Fibroblast of the conjunctiva (primary cell): ENCODE measurements at regions not wholly inside any gene's neighbourhood (a gene's known extent, or its start where the extent isn't known, plus 50 kb on each side); places are given as distances from the start of the nearest gene placed in this dataset.
"Not testable (repeated sequence)": the region's sequence is repeated elsewhere in the genome, so short reads cannot be mapped to it uniquely, and the experiment has no call there.

Experiments used
- DNase-seq: peaks from one replicate; pipeline ENCODE4 v3.0.0-alpha.2; 2010; ENCODE audit warnings: low read depth

DNA sequence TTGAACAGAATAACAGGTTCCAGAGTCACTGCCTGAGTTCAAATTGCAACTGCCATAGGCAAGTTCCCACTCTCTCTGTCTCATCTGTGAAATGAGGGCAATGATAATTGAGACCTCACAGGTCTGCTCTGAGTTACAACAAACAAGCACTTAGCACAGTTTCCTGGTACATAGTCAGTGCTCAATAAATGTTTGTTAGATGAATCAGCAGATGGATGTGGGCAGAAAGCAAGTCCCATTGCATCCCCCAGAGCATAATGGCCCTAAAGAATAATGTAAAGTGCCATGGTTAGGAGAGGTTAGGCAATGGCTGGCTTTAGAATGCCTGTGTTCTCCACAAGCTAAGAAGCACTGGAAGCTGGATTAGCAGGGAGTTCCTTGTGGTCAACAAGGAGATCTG is 136.5 kb upstream of the LARP1 start:
- DNase-seq, result no peak

GRCh38 chr5:154614595-154614994 is 136.6 kb upstream of the HAND1 start:
- DNase-seq, result no peak

DNA sequence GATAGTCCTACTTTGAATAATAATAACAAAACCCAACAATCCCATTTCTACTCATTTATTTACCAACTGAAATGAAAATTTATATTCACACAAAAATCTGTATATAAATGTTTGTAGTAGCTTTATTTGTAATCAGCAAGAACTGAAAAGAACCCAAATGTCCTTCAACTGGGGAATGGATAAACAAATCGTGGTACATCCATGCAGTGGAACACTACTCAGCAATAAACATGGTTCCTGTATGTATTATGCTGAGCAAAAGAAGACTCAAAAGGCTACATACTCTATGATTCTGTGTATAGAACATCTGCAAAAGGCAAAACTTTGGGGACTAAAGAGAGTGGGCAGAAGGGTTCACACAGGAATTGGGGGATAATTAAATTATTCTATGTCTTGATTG is 136.1 kb upstream of the HAND1 start:
- no peak for DNase-seq

DNA sequence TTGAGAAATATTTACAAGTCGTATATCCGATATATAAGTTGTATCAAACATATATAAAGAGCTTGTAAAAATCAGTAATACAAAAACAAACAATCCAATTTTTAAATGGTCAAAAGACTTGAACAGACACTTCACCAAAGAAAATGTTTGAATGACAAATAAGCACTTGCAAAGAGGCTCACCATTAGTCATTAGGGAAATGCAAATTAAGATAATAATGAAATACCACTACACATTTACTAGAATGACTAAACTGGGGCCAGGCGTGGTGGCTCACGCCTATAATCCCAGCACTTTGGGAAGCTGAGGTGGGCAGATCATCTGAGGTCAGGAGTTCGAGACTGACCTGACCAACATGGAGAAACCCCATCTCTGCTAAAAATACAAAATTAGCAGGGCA is 134.6 kb upstream of the HAND1 start:
- DNase-seq, result no peak

- DNase-seq, result no peak
Measured at GRCh38 chr5:154611341-154611767, 133.3 kb upstream of the HAND1 start.

DNA sequence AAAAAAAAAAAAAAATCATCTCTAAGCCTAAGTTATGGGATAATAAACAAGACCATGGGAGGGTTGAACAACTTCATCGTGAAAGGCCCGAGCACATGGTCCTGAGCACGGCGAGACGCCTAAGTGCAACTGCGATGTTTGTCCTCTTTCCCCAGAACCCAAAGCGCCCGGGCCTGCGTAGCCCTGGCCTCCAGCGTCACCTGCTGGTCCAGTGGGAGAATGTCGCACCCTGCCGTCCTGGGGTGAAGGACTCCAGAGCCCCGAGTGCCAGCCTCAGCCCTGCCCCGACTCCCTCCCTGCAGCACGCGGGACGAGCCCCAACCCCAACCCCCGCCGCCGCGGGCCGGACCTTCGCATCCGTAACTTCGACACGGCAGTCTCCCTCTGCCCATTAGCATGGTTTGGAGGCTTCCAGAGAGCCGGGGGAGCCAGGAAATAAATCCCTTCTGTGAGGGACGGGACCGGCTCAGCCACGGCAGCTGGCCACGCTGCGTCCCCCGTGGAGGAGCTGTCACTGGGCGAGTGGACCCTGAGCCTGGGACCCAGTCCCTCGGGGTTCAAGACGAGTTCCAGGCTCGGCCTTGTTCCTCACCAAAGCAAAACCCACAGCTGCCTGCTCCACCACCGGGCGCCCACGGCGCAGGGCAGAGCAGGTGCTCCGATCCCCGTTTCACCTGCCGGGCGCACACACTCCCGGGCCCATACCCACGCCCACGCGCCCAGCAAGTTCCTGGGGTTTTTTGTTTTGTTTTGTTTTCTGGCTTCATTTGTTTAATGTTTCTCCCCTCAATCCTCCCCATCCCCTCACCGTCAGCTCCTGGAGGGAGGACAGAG is 132.5 kb upstream of the HAND1 start:
- DNase-seq, result peak; percentile 55

- DNase-seq, result no peak
Measured at GRCh38 chr5:154609251-154609650, 131.2 kb upstream of the HAND1 start.

- no peak for DNase-seq
Measured at GRCh38 chr5:154608531-154609011, 130.5 kb upstream of the HAND1 start.

- DNase-seq, result no peak
Measured at GRCh38 chr5:154607746-154608145, 129.7 kb upstream of the HAND1 start.

DNA sequence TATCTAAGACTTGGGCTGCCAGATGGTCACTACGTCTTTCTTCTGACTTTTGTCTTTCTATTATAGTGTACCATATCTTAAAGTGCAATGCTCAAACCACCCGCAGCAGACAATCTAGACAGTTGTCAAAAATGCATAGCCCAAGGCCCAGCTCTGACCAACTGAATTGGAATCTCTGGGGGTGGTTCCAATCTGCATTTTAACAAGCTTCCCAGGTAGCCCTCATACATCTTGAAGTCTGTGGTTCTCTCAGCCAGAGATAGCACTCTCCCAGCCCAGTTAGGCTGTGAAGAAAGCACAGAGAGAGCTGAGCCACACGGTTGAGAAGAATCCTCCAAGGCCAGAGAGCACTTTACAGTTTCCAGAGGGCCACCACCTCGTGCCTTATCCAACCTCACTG is 128.2 kb upstream of the HAND1 start:
- no peak for DNase-seq

GRCh38 chr5:154603953-154604679 is 126.1 kb upstream of the HAND1 start:
- no peak for DNase-seq

GRCh38 chr5:154603485-154603884 is 125.5 kb upstream of the HAND1 start:
- no peak for DNase-seq

- no peak for DNase-seq
Measured at GRCh38 chr5:154603011-154603410, 125.0 kb upstream of the HAND1 start.

DNA sequence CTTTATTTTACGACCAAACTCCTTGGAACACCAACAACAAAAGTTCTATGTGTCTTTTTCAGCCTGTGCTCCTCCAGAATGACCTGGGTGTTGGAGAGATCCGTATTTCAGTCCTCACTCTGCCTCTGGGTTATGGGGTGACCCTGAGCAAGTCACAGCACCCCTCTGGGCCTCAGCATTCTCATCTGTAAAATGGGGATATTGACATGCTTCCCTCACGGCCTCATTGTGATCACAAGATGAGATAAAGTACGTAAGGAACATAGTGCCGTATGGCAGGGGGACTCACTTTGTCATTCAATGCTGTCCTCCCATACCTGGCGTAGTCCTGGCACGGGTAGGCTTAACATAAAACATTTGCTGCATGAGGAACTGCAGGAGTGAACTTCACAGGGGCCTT is 123.0 kb upstream of the HAND1 start:
- no peak for DNase-seq

- no peak for DNase-seq
Measured at GRCh38 chr5:154598021-154598420, 120.0 kb upstream of the HAND1 start.

DNA sequence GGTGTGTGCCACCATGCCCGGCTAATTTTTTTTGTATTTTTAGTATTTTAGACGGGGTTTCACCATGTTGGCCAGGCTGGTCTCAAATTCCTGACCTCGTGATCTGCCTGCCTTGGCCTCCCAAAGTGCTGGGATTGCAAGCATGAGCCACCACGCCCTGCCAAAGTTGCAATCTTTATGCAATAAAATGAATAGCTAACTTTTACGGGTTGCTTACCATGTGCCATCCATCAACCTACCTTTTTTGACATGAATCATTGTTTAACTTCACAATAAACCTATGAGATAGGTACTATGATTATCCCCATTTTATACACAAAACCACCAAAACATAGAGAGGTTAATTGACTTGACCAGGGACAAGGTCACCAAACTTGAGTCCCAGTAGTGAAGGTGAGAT is 118.8 kb upstream of the HAND1 start:
- not testable (repeated sequence) for DNase-seq

- no peak for DNase-seq
Measured at GRCh38 chr5:154595662-154596061, 117.6 kb upstream of the HAND1 start.

DNA sequence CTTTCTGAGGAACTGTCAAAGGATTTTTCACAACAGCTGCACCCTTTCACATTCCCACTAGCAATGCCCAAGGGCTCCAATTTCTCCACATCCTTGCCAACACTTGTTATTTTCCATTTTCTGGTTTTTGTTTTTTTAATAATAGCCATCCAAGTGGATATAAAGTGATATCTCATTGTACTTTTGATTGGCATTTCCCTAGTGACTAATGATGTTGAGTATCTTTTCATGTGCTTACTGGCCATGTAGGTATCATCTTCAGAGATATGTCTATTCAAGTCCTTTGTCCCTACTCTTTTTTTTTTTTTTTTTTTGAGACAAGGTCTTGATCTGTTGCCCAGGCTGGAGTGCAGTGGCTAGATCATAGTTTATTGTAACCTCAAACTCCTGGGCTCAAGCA is 115.8 kb upstream of the HAND1 start:
- DNase-seq, result no peak

GRCh38 chr5:154593071-154593470 is 115.0 kb upstream of the HAND1 start:
- peak; percentile 74 for DNase-seq

- no peak for DNase-seq
Measured at GRCh38 chr5:154590093-154590724, 112.2 kb upstream of the HAND1 start.

DNA sequence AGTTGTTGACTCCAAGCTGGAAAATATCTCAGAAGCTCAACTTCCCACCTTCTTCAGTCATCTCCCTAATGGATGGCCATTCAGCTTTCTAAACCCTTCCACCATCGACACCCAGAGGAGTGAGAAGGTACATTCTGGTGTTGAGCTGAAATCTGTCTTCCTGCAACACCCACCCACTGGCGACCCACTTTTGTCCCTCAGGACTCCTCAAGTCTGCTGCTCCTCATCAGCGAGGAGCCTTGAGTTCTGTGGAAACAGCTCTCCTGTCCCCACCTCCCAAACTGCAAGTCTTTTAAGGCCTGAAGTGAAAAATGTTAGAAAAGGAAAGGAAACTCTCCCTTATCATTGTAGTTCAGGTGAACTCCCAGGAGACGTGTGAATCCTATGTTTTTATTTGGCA is 111.5 kb upstream of the HAND1 start:
- DNase-seq, result no peak

GRCh38 chr5:154588833-154589425 is 110.9 kb upstream of the HAND1 start:
- DNase-seq, result not testable (repeated sequence)
